Middle frontal gyrus (tissue), 1 donor: ENCODE measurements at regions not wholly inside any gene's neighbourhood (a gene's known extent, or its start where the extent isn't known, plus 50 kb on each side); places are given as distances from the start of the nearest gene placed in this dataset.
"Not testable (repeated sequence)": the region's sequence is repeated elsewhere in the genome, so short reads cannot be mapped to it uniquely, and the experiment has no call there.

Source experiments
- DNase-seq: peaks from one replicate; pipeline ENCODE4 v3.0.0-alpha.2; 2015; ENCODE audit warnings: low spot score; ENCODE audit errors: extremely low spot score

DNA sequence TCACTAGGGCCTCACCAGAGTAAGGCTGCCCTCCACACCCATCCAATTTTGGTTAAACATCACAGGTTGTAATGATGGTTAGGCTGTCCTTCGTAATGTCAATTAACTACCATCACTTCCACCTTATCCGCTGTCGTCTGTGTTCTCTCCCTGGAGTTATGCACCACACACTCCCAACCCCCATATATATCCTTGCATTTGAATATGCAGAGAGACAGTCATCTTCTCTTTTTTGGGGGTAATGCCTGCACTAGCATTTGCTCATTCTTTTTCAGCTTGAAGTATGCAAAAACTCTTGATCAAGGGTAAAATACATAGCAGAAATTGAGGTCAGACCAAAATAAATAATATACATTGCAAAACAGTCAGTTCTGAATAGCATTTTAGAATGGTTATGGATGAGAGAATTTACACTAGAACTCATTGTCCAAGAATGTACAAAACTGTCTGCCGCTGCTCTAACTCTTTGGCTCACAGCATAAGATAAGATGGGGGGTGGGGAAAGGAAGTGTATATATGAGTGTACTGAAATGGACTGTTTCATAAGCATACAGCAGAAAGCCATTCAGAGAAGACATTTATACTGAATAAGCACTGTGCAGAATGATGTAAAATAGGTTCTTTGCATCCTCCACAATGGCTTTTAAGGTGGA lies 397.8 kb upstream of the CHST9 start:
- no peak for DNase-seq

DNA sequence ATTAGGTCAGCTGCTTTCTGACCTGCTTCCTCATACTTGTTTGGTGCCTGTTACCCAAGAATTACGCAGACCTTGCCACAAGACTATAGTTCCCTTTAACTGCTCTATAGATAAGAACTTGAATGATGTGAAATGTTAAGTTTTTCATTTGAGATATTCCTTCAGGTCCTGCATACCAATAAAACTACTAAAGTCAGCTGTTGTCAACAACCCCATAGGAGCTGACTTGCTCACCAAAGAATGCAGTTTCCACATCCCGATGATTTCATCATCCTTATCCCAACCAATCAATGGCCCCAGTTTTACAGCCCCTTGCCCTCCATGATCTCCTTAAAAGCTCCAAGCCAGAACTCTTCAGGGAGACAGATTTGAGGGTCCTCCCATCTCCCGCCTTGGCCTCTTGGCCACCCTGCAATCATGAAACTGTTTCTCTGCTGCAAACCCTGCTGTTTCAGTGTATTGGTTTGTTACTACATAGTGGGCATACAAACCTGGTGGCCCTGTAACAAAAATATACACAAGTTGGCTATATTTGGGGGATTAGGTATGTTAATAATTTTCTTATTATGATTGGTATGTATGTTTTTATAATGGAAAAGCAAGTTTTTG lies 396.3 kb upstream of the CHST9 start:
- no peak for DNase-seq

DNA sequence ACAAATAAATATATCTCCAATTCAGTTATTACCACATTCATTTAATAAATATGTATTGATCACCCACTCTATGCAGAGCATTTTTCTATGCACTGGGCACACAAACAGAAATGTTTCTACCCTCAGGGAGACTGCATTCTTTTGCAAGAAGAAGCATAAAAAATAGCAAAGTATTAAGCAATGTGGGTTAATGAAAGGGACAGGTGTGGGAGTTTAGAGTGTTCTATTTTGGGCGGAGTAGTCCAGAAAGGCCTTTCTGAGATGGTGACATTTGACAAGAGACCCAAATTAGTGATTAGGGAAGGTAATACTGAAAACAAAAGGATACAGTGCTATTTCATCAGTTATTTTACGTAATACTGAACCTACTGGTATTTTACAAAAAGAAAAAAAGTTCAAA lies 394.3 kb upstream of the CHST9 start:
- DNase-seq, result no peak

DNA sequence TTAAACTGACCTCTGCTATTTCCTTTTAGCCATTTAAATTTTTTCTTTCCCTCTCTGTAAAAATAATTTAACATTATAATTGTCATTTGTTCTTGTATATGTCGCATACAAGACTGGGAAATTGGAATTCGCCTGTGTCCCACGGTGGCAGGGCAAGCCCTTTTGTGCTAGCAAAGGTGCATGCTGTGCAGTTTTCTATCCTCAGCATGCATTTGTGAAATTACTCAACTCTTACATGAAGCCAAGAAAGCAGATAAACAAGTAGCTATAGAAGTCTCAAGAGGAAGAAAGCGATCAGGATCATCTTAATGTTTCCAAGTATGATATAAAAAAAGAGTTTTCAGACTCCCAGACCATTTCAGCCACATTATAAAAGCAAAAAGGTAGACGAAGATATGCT lies 392.6 kb upstream of the CHST9 start:
- DNase-seq, result no peak

DNA sequence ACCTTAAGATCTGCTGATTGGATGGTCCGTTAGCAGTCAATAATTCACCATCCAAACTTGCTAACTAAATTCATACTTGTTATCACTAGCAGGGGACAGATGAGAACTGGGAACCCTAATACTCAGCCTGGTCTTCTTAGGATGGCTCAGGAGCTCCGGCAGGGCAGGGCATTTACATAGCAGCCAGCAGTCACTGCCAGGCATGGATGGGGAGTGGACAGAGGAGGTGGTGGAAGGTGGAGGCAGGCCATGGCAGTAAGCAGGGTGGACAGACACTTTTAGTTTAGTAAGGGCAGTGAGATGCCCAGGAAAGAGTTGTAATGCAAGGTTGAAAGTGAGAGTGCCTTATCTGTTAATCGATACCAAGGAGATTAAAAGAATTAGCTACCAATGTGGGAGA lies 392.2 kb upstream of the CHST9 start:
- DNase-seq, result no peak

DNA sequence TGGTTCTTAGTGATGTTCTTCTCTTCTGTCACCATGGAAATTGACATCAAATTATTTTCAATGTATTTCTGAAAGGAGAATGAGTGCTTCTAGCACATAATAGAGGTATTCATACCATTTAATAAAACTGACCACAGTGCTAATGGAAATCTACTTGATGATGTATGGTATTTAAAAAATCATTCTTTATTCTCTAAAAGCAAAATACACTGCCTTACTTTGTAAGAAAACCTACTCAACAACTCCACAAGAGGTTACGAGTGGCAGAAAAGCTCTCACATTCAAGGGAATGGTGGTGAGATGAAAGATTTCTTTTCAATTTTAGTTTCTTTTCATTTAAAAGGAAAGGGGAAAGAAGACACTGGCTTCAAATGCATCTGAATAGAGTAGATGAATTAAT lies 382.3 kb upstream of the CHST9 start:
- no peak for DNase-seq

DNA sequence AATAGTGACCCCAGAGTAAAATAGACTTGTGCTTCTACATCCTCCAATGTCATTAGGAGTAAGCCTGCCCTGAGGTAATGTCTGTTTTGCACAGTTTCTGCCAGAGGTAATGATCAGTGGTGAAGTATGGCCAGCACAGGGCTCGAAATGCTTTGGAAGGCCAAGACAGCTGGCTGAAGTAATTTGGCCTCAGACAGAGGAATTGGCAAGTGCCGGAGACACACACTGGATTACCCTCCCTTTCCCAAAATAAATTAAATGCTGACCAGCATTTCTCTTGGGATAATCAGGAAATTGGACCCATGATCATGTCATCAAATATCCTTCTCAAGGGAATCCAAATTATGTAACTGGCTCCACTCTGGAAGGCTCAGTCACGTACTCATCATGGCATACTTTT lies 379.0 kb upstream of the CHST9 start:
- no peak for DNase-seq

DNA sequence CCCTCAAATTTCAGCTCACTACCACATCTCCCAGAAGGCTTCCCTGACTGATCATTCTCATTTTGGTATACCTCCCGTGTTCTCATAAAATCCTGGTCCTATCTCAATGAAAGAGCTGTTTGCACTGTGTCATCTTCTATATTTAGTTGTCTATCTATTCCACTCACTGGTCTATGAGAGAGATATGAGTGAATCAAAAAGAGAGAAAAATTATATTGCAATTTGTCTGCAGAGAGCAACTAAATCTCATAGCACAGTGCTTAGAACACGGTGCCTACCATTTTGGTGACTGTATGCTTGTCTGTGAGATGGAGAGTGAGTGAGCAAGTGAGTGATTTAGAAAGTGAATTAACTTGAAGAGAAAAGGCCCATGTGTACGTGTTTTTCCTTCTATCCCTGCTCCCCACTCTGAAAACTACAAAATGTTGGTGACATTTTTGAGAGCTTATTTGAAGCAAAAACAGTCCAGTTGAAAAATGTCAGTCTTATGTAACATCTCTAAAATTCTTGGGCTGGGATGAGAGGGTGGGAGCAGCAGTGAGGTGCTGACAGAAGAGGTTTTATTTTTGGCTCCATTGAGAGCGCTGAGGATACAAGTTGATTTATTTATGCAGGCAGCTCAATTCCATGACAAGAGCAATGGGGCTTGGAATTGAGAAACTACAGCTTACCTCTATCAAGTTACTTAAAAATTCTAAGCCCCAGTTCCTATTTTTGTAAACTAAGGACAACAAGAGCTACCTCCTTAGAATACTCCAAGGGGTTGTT lies 373.5 kb upstream of the CHST9 start:
- DNase-seq, result no peak

DNA sequence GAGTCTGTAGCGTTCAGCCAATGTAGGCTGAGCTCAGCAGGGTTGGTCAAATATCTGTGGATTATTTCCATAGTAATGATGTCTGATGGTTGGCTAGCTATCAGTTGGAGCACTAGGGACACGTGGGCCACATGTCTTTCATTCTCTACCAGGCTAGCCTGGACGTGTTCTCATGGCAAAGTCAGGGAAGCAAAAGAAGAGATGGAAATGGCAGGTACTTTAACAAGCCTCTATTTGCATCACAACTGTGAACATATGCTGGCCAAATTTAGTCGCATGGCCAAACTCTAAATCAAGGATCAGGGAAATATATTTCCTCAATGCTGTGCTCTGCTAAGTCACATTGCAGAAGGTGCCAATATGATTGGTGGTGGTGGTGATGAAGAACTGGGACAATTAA lies 371.6 kb upstream of the CHST9 start:
- no peak for DNase-seq

DNA sequence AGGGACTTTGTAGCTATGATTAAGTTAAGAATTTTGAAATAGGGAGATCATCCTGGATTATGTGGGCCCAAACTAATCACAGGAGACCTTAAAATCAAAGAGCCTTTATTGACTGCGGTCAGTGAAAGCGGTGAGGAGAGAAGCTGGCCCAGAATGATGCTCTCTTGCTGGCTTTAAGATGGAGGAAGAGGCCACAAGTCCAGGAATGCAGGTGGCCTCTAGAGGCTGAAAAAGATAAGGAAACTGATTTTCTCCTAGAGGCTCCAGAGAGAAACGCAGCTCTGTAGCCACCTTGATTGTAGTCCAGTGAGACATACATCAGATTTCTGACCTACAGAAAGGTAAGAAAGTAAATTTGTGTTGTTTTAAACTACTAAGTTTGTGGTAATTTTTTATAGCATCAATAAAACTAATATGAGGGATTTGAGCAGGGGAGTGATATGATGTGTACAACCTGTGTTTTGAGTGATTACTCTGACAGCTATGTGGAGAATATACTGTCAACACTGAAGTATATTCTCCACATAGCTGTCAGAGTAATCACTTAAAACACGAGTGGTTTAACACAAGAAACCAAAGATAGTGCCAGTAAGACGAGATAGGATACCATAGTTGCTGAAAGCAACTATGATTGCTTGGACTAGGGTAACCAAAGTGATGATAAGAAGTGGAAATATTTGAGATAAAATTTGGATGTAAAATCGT lies 364.4 kb upstream of the CHST9 start:
- DNase-seq, result no peak

DNA sequence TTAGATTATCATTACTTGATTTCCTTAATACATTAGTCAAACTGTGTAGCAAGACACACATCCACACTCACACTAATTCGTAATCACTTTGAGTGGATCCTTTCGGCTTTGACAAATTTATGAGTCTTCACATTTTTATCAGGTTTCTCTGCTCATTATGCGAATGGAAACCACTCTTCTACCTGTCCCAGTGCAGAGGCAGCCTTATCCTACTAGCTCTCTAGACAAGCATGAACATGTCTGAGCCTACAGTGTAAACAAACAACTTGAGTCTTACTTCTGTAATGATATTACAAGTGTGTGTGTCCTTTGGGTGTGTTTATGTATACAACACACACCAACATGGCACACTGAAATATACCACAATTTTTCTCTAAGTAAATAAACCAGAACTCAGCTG lies 361.9 kb upstream of the CHST9 start:
- no peak for DNase-seq

DNA sequence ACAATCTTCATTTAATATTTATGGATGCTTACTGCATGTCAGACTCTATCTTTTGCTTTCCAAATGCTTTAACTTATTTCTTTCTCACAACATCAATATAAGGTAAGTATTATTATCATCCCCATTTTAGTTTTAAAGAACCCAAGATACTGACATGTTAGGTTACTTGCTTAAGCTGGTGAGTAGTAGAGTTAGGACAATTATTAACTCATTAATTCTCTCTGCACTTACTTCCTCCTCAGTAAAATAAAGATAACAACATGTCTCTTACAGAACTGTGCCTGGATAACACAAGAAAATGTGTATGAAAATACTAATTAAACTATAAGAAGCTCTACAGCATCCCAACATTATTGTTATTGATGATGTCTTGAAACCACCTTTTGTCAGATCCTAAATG lies 359.1 kb upstream of the CHST9 start:
- no peak for DNase-seq

DNA sequence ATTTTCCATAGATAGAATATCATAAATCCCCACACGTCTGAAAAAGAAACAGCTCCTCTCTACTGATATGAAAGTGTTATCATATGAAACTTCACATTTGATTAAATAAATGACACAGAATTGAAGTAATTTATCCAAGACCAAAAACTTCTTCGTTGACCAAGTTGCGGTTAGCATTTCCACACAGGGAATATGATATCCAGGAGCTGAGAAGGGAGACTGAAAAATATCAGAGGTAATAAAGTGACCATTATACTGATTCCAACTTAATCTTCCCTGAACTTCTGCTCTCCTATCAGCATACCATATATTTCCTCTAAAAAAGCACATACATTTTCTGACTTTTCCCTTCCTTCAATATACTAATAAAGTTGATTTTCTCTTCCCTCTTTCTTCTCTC lies 356.2 kb upstream of the CHST9 start:
- DNase-seq, result no peak

DNA sequence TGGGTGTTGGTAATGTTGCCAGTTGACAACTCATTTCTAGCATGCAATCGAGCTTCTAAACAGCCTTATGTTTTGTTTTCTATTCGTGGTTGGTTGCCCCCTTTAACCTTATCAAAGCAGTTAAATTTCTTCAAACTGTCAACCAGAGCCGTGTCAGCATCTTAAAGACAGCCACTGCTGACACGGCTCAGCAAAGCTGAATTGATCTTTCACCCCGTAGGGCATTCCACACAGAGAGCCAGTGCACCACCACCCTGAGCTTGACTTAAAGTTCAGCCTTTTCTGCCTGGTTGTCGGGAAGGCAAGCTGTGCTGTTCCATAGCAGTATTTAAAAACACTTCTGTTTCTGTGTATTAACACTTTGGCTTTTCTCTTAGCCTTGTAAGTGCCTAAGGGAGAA lies 355.0 kb upstream of the CHST9 start:
- DNase-seq, result no peak

DNA sequence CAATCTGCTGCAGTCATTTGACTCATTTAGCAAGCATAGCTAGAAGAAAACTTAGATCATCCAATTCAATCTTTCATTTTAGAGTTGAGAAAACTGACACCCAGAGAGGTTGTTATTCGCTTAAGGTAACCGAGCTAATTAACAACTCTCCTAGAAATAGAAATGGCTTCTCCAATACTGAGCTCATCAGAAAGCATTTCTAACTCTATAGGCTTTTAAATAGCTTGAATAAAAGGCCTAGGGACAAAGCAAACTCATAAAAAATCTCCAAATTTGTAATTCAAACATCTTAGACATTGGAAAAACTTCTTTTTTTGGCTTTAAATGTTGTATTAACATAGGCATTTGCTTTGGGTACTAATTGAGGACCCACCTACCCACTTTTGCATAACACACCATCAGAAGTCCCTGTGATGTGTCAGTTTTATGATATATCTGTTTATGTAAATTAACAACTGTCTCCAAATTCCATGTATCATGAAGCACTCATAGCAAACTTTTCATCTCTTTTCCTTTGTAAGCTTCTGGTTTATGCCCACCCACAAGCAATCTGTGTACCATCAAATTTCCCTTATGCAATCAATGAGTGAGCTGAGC lies 343.9 kb upstream of the CHST9 start:
- DNase-seq, result no peak

DNA sequence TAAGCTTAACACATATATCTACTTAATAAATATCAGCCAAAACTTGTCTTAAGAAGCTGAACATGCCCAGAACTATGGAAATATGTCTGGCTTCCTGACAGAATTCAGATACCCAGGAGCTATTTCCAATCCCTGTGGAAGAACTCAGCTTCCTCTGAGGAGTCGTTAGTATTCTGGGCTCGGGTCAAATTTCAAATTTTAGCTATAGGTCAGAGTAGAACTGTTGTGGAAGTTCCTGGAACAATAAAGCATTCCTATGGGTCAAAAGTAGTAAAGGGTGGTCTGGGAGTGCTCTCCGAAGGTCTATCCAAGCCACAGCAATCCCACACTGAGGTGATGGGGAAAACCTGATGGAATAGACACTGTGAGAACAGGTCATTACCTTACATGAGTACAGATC lies 342.7 kb upstream of the CHST9 start:
- DNase-seq, result no peak

DNA sequence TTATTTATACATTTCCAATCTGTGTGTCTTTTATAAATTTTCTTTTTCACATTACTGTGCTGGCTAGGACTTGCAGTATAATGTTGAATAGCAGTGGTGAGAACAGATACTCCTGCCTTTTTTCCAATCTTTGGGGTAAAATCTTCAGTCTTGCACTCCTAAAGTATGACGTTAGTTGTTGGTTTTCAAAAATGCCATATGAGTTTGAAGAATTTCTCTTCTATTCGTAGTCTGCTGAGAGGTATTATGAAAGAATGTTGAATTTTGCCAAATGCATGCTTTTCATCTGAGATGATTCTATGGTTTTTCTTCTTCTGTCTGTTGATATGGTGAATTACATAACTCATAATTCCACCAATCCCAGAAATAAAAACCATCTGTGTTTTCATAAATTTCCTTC lies 335.3 kb upstream of the CHST9 start:
- DNase-seq, result no peak

DNA sequence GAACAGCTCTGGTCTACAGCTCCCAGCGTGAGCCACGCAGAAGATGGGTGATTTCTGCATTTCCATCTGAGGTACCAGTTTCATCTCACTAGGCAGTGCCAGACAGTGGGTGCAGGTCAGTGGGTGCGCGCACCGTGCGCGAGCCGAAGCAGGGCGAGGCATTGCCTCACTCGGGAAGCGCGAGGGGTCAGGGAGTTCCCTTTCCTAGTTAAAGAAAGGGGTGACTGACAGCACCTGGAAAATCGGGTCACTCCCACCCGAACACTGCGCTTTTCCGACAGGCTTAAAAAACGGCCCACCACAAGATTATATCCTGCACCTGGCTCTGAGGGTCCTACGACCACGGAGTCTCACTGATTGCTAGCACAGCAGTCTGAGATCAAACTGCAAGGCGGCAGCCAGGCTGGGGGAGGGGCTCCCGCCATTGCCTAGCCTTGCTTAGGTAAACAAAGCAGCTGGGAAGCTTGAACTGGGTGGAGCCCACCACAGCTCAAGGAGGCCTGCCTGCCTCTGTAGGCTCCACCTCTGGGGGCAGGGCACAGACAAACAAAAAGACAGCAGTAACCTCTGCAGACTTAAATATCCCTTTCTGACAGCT lies 325.0 kb upstream of the CHST9 start:
- not testable (repeated sequence) for DNase-seq

DNA sequence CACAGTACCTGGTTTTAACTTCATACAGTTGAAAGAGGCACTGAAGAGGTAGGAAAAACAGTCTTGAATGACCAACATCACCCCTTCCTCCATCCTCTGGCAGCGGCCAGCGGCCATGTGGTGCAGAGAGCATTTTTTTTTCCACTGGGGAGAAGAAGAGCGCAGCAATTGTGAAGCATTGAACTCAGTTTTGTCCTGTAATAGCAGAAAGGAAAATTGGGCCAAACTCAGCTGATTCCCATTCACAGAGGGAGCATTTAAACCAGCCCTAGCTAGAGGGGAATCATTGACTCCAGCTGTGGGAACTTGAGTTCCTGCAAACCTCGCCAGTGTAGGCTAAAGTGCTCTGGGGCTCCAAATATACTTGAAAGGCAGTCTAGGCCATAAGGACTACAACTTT lies 316.6 kb upstream of the CHST9 start:
- DNase-seq, result no peak

DNA sequence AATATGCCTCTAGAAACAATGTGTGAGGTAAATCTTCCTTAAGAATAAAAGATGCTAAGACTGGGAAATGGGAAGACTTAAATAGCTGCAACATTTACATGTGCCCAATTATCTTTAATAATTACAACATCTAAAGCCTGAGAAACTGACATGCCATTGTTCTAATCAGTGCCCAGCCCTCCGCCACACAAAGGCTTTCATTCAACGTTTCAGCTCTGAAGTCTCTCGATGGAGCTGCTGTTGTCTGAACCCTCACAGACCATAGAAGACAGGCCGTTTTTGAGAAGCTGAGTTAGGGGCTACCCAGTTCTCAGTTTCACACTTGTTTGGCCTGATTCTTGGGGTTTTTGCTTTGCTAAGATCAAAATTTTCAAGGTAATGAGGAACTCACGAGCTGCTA lies 315.4 kb upstream of the CHST9 start:
- no peak for DNase-seq

DNA sequence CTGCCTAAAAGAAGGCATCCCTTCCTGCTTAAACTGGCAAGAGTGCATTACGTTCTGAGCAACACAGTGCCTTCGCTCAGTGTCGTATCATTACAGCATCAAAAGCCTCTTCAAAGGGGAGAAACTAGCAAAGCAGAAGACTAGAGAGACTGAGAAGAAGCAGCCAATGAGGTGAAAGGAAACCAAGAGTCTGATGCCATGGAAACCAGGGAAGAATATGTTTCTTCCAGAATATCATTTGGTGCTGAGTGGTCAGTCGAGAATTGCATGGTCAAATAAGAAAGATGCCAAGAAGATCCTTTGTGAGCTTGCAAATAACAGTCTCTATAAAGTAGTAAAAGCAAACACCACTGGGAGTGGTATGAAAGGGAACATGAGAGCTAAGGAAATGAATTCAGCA lies 312.1 kb upstream of the CHST9 start:
- DNase-seq, result no peak

DNA sequence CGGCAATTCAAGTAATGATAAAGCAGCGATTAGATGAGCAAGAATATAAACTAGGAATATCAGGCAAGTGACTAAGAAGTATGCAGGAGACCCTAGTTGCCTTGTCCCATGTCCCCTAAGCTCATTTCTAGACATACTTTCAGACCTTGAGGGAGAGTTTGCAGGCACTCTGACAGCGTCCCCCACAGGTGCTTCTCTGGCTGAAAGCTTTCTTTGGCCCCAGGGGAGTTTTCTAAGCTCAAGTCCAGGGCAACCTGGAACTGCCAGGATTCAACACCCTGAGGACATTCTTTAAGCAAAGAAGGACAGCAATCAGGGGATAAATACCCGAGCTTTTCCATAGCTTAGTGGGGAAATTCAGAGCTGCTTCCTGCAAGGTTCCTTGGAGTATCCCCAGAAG lies 308.1 kb upstream of the CHST9 start:
- no peak for DNase-seq
